PC-9 (cell line): ENCODE measurements at regions not wholly inside any gene's neighbourhood (a gene's known extent, or its start where the extent isn't known, plus 50 kb on each side); places are given as distances from the start of the nearest gene placed in this dataset.

ENCODE experiments used
- BruUV-seq: library from RNA; stranded (reverse); fragments of 400-500 nt; replicated peaks from 2 replicates; lab custom pipeline; 2021; lab: Mats Ljungman, UMichigan
- CTCF ChIA-PET: fragments of 300-600 bp; sonication (Branson Sonifier 250); formaldehyde crosslinking; loops from one replicate; lab custom pipeline; 2022; ENCODE audit warnings: antibody characterized with exemption; lab: Charles Lee
- POLR2A ChIA-PET: fragments of 300-600 bp; sonication (Branson Sonifier 250); formaldehyde crosslinking; loops from one replicate; lab custom pipeline; 2022; ENCODE audit warnings: antibody characterized with exemption; ENCODE audit not compliant: unreplicated experiment; lab: Charles Lee
- DNase-seq, 2 experiments: peaks; one replicate each; pipeline versions ENCODE4 v3.0.0 to v3.0.0-alpha.2; 2015 to 2022; ENCODE audit warnings: mixed read lengths in 1 of 2
- H2AFZ ChIP-seq: fragments of 200-600 bp; sonication (generic); 2 replicates; pipeline ENCODE4 v1.8.1; 2017; ENCODE audit warnings: antibody characterized with exemption
- H3F3A ChIP-seq: fragments of 200-600 bp; sonication (generic); 2 replicates; pipeline ENCODE4 v1.8.1; 2017; ENCODE audit warnings: antibody characterized with exemption, mild to moderate bottlenecking, low read depth; ENCODE audit not compliant: insufficient read depth
- H3K27ac ChIP-seq: fragments of 200-600 bp; sonication (generic); 2 replicates; pipeline ENCODE4 v1.6.1; 2016; ENCODE audit warnings: mixed run types
- H3K27me3 ChIP-seq: fragments of 200-600 bp; sonication (generic); 2 replicates; pipeline ENCODE4 v1.6.1; 2016; ENCODE audit warnings: low read depth, mixed run types; ENCODE audit not compliant: insufficient read depth
- H3K36me3 ChIP-seq: fragments of 200-600 bp; sonication (generic); 2 replicates; pipeline ENCODE4 v1.6.1; 2016; ENCODE audit warnings: low read depth, mixed run types
- H3K4me1 ChIP-seq: fragments of 200-600 bp; sonication (generic); replicated peaks from 2 replicates; pipeline ENCODE4 v1.6.1; 2016; ENCODE audit warnings: mixed run types; ENCODE audit not compliant: insufficient read depth
- H3K4me2 ChIP-seq: fragments of 200-600 bp; sonication (generic); 2 replicates; pipeline ENCODE4 v1.6.1; 2017; ENCODE audit warnings: mixed run types
- H3K4me3 ChIP-seq: fragments of 200-600 bp; sonication (generic); 2 replicates; pipeline ENCODE4 v1.6.1; 2016; ENCODE audit warnings: mixed run types
- H3K79me2 ChIP-seq: fragments of 200-600 bp; sonication (generic); 2 replicates; pipeline ENCODE4 v1.6.1; 2017; ENCODE audit warnings: low read depth, mixed run types
- H3K9me2 ChIP-seq: fragments of 200-600 bp; sonication (generic); 2 replicates; pipeline ENCODE4 v1.8.1; 2017; ENCODE audit warnings: mild to moderate bottlenecking; ENCODE audit not compliant: insufficient read depth
- H3K9me3 ChIP-seq: fragments of 200-600 bp; sonication (generic); 2 replicates; pipeline ENCODE4 v1.8.1; 2016; ENCODE audit warnings: low read depth; ENCODE audit not compliant: insufficient read depth
- H4K20me1 ChIP-seq: fragments of 200-600 bp; sonication (generic); 2 replicates; pipeline ENCODE4 v1.8.1; 2017; ENCODE audit not compliant: insufficient read depth
- CTCF ChIP-seq: fragments of 200-600 bp; sonication (generic); conservative IDR thresholded peaks from 2 replicates; pipeline ENCODE4 v1.6.1; 2017; ENCODE audit warnings: mixed run types, antibody characterized with exemption, mild to moderate bottlenecking, moderate library complexity
- EZH2 ChIP-seq: fragments of 200-600 bp; sonication (generic); IDR thresholded peaks from 2 replicates; pipeline ENCODE4 v1.8.0; 2017; ENCODE audit warnings: antibody characterized with exemption, low read depth
- intact Hi-C: fragments of 100-400 bp; cut with micrococcal nuclease; formaldehyde crosslinking; loops from one replicate; pipeline ENCODE4 v1.10.0; 2022; ENCODE audit not compliant: unreplicated experiment

DNA sequence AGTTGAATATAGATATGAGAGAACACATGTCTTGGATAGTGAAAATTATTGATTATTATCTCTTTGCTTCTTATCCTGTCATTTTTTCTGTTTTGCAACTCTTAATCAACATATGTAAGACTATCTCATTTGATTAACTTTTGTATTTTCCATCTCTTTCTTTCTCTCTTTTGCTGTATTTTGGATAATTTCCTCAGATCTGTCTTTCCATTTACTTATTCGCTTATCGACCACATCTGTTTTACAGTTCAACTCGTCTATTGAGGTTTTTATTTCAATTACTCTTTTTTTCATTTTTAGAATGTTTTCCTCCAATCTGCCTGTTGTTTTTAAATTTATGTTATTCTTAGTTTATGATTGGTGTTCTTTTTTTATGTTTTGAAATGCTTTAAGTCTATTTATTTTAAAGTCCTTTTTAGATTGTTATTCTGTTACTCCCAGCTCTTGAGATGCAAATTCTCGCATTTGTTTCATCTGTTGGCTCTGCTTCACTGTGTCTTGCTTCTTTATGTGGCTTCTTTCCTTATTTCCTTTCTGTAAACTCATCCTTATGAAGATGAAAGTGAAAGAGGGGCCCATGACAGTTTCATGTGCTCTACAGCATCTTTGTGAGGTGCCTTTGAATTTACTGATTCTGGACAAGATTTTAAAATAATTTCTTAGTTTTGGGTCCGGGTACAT is 87.8 kb upstream of the IRX5 start:
- Histone ChIP-seq H3K36me3 (no peaks in the 10 kb centered on the region), H3K4me1 (peaks cover 17% of the 10 kb centered on the region), H2AFZ (no peak overlapping the region), H3F3A (peaks cover 15% of the 10 kb centered on the region), H4K20me1 (no peaks in the 10 kb centered on the region), H3K9me2 (no peaks in the 10 kb centered on the region), H3K9me3 (no peaks in the 10 kb centered on the region), H3K27me3 (no peaks in the 10 kb centered on the region), H3K4me2 (no peak overlapping the region), H3K27ac (no peak overlapping the region), H3K4me3 (no peak overlapping the region), H3K79me2 (no peaks in the 10 kb centered on the region)
- BruUV-seq = no TSS peak
- ChIA-PET CTCF (no interaction called here), POLR2A (no interaction called here)
- DNase-seq = no peak
- intact Hi-C loops = no loop called here
- TF ChIP-seq CTCF (no peak), EZH2 (no peak)

- intact Hi-C loops = no loop called here
- no peak for TF ChIP-seq EZH2
- no peak for TF ChIP-seq CTCF
- POLR2A ChIA-PET = no interaction called here
Measured at GRCh38 chr16:54829691-54830090, 101.0 kb upstream of the IRX5 start.

GRCh38 chr16:54822892-54823291 is 107.8 kb upstream of the IRX5 start:
- no peak for DNase-seq
- Histone ChIP-seq H2AFZ (no peak overlapping the region), H3K4me3 (no peak overlapping the region), H3K36me3 (no peaks in the 10 kb centered on the region), H3K27me3 (no peaks in the 10 kb centered on the region), H3K79me2 (no peaks in the 10 kb centered on the region), H3F3A (peaks cover 6% of the 10 kb centered on the region; the same call in 1 of the 2 replicates), H3K4me2 (no peak overlapping the region), H4K20me1 (no peaks in the 10 kb centered on the region), H3K27ac (no peak overlapping the region), H3K9me3 (no peaks in the 10 kb centered on the region), H3K9me2 (no peaks in the 10 kb centered on the region), H3K4me1 (peaks cover 9% of the 10 kb centered on the region; the same call in 1 of the 2 replicates)
- CTCF ChIA-PET = no interaction called here
- POLR2A ChIA-PET = no interaction called here
- intact Hi-C loops = no loop called here
- BruUV-seq = no TSS peak
- TF ChIP-seq EZH2 = no peak
- no peak for TF ChIP-seq CTCF

More at GRCh38 chr16:54829691-54830090, 101.0 kb upstream of the IRX5 start:
- no peak overlapping the region for H3K27ac ChIP-seq
- H3F3A ChIP-seq = no peaks in the 10 kb centered on the region
- H3K79me2 ChIP-seq = no peaks in the 10 kb centered on the region
- H3K9me3 ChIP-seq = 0 out of 2 replicates have a peak, but pooled peaks cover 4% of the 10 kb centered on the region
- H3K27me3 ChIP-seq = no peaks in the 10 kb centered on the region
- CTCF ChIA-PET = no interaction called here
- no peaks in the 10 kb centered on the region for H3K36me3 ChIP-seq
- H3K4me1 ChIP-seq = no peaks in the 10 kb centered on the region
- no peak overlapping the region for H2AFZ ChIP-seq
- BruUV-seq = no TSS peak
- DNase-seq = no peak
- H4K20me1 ChIP-seq = no peaks in the 10 kb centered on the region
- no peak overlapping the region for H3K4me2 ChIP-seq
- H3K4me3 ChIP-seq = no peak overlapping the region
- no peaks in the 10 kb centered on the region for H3K9me2 ChIP-seq
